ENCODE measurements at regions not wholly inside any gene's neighbourhood (a gene's known extent, or its start where the extent isn't known, plus 50 kb on each side); places are given as distances from the start of the nearest gene placed in this dataset.
"Not testable (repeated sequence)": the region's sequence is repeated elsewhere in the genome, so short reads cannot be mapped to it uniquely, and the experiment has no call there.

GRCh38 chr4:187128976-187129375, 405.3 kb upstream of the FAT1 start:
- H3K4me3 ChIP-seq (ENCODE audit: low read depth, low read length), result no peak overlapping the region
- DNase-seq, result no peak
- no peaks in the 10 kb centered on the region for H3K27me3 ChIP-seq
- no peaks in the 10 kb centered on the region; the same call in 1 of the 2 replicates for H3K4me1 ChIP-seq
- H3K9me3 ChIP-seq, result no peaks in the 10 kb centered on the region
- no peak for TF ChIP-seq CTCF (IDR thresholded peaks at IDR 0.05; ENCODE audit: low read depth, low read length)
- H3K36me3 ChIP-seq, result no peaks in the 10 kb centered on the region

GRCh38 chr4:187131826-187132225, 408.2 kb upstream of the FAT1 start:
- not testable (repeated sequence) for DNase-seq; H3K27me3 ChIP-seq; H3K4me3 ChIP-seq (ENCODE audit: low read depth, low read length); H3K4me1 ChIP-seq; H3K36me3 ChIP-seq; H3K9me3 ChIP-seq

- no peaks in the 10 kb centered on the region for H3K27me3 ChIP-seq
- H3K4me1 ChIP-seq, result peaks cover 4% of the 10 kb centered on the region; the same call in 1 of the 2 replicates
- H3K36me3 ChIP-seq, result no peaks in the 10 kb centered on the region
- no peak for DNase-seq
- H3K4me3 ChIP-seq (ENCODE audit: low read depth, low read length), result no peak overlapping the region
- H3K9me3 ChIP-seq, result no peaks in the 10 kb centered on the region; the same call in 1 of the 2 replicates
- no peak for TF ChIP-seq CTCF (IDR thresholded peaks at IDR 0.05; ENCODE audit: low read depth, low read length)
Measured at GRCh38 chr4:187135878-187136277, 412.2 kb upstream of the FAT1 start.

- DNase-seq, result no peak
- TF ChIP-seq CTCF (IDR thresholded peaks at IDR 0.05; ENCODE audit: low read depth, low read length), result no peak
- H3K4me3 ChIP-seq (ENCODE audit: low read depth, low read length), result no peak overlapping the region
- no peaks in the 10 kb centered on the region; the same call in 1 of the 2 replicates for H3K9me3 ChIP-seq
- H3K36me3 ChIP-seq, result no peaks in the 10 kb centered on the region
- H3K27me3 ChIP-seq, result no peaks in the 10 kb centered on the region
- peaks cover 7% of the 10 kb centered on the region for H3K4me1 ChIP-seq
Measured at GRCh38 chr4:187139141-187139540, 415.5 kb upstream of the FAT1 start.

- Histone ChIP-seq H3K4me1 (peaks cover 10% of the 10 kb centered on the region), H3K9me3 (no peaks in the 10 kb centered on the region), H3K4me3 (ENCODE audit: low read depth, low read length) (no peak overlapping the region), H3K27me3 (no peaks in the 10 kb centered on the region), H3K36me3 (no peaks in the 10 kb centered on the region)
- no peak for DNase-seq
- TF ChIP-seq CTCF (IDR thresholded peaks at IDR 0.05; ENCODE audit: low read depth, low read length), result no peak
Measured at GRCh38 chr4:187141101-187141500, 417.4 kb upstream of the FAT1 start.

- DNase-seq, result no peak
- Histone ChIP-seq H3K27me3 (no peaks in the 10 kb centered on the region), H3K4me3 (ENCODE audit: low read depth, low read length) (no peak overlapping the region), H3K4me1 (peaks cover under 1% of the 10 kb centered on the region; the same call in 1 of the 2 replicates), H3K9me3 (no peaks in the 10 kb centered on the region), H3K36me3 (no peaks in the 10 kb centered on the region)
- no peak for TF ChIP-seq CTCF (IDR thresholded peaks at IDR 0.05; ENCODE audit: low read depth, low read length)
Measured at GRCh38 chr4:187149229-187149945, 425.7 kb upstream of the FAT1 start.

Measured in BE2C (cell line).